HG03432 (cell line): ENCODE measurements at regions not wholly inside any gene's neighbourhood (a gene's known extent, or its start where the extent isn't known, plus 50 kb on each side); places are given as distances from the start of the nearest gene placed in this dataset.

Source experiments
- ATAC-seq: cut with Tn5 transposase; IDR thresholded peaks from one replicate; pipeline ENCODE4 v1.9.1; 2021; ENCODE audit warnings: mild to moderate bottlenecking, moderate library complexity; ENCODE audit not compliant: unreplicated experiment

DNA sequence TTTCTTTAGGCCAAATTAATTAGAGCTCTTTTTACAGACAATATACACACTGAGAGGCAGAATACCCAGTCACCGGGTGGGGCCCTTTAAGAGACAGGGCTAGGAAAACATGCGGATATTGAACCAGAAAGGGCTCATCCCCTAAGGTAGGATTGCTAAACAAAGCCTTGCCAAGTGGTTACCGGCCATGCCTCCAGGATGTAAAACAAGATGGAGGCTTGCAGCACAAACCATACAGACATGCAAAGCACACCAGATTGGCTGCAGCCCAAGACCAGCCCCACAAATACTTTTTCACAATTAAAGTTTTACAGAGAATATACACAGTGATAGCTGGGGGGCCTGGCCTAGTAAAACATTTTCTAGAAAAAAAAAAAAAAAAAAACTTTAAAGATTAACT is 210.0 kb downstream of the KLHL4 start:
- no peak for ATAC-seq

DNA sequence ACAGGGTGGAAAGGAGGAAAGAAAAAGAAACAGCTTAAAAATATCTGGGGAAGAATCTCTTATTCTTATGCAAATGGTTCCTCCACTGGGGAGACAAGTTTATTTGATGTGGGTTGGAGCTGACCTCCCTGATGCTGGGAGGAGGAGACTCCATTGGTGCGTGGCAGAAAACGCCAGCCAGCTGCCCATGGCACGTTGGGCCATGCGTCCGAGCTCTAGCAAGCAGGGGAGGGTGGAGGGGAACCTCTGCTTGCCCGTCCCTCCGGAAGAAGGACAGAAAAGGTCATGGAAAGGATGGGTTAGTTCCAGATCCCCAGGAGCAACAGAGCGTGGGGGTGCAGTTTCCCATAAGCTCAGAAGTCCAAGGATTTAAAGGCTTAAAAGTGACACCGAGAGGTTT is 210.4 kb downstream of the KLHL4 start:
- no peak for ATAC-seq

DNA sequence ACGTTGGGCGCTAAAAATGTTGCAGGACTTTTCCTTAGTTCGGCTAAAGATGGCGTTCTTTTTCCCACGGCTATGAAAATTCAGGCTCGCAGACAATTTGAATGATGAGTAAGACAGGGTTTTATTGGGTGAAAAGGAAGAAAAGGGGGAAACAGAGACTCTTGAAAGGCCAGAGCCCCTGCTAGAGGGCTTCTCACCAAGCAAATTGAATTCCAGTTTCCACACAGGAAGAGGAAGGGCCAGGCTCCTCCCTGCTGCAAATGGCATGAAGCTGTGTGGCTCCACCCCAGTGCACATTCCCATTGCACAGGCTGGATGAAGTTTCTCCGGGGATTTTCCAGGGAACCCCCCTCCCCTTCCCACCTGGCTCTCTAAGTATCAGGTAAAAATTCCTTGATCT is 210.9 kb downstream of the KLHL4 start:
- ATAC-seq, result no peak

DNA sequence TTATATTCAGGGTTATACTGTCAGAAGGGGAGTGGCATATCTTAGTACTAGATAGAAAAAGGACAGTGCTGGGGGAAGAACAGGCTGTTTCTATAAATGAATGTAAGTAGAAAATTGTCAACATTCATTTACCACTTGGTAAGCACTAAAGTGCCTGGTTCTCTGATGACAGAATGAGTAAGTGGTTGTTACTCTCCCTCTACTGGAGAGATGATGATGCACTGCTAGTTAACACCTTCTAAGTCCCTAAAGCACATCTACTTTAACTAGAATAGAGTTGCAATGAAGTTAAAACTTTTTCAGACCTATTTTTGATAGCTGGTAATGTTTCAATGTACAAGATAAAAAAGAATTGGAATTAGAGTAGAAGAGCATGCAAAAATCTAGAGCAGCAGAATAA is 214.5 kb downstream of the KLHL4 start:
- ATAC-seq, result no peak

DNA sequence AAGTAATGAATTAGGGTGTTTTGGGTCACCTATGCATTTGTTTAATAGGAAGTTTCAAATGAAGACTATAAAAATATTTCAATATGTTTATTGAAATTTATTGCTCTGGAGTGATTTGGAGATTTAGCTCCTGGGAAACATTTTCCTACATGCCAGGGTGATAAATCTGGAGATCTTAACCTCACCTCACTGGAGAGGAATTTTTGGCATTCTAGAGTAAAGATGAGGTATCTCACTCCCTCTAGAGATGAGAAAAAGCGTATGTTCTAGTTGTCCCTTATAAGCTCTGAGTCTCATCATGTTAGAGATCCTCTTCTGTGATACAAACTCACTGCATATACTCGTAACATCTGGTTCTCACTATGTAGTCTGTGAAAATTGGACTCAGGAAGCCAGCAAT is 219.0 kb downstream of the KLHL4 start:
- ATAC-seq, result no peak

DNA sequence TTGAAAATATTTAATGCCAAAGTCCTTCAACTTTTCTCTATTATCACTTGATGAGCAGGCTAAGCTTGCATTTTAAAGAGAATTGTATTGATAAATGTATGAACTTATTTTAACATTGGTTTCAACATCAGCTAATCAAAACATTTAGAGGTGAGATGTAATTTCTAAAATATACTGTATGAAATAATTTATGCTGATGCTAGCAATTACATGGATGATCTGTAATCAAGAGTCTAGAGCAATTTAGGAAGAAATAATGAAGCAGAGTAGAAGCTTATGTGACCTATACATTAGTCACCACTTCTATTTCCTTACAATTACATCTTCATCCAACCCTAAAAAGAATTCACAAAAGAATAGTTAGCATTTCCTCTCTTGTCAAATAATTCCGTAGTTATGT is 226.8 kb downstream of the KLHL4 start:
- ATAC-seq, result no peak

DNA sequence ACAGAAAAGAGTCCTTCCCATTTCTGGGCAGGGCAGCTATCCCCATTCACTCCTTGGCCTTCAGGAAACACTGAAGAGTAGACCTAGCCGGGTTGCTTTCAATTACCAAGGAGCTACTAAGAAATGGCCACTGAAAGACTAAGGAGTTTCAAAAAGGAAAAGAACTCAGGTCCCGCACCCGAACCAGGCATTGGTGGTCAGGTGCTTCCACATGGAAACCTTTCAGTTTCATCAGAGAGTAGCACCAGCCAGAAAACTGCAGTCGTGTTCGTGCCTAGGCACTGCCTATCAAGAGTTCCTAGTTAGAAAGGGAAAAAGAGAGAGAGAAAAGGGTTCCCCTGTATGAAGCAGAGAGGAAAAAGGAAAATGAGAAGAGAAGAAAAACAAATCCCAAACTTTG is 237.9 kb downstream of the KLHL4 start:
- ATAC-seq, result no peak

DNA sequence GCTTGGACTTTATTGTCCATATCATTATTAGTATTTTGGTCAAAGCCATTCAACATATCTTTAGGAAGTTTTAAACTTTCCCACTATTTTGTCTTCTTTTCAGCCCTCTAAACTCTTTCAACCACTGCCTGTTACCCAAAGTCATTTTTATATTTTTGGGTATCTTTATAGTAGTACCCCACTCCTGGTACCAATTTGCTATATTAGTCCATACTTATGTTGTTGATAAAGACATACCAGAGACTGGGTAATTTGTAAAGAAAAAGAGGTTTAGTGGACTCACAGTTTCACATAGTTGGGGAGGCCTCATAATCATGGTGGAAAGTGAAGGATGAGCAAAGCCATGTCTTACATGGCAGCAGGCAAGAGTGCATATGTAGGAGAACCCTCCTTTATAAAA is 271.4 kb downstream of the KLHL4 start:
- no peak for ATAC-seq

DNA sequence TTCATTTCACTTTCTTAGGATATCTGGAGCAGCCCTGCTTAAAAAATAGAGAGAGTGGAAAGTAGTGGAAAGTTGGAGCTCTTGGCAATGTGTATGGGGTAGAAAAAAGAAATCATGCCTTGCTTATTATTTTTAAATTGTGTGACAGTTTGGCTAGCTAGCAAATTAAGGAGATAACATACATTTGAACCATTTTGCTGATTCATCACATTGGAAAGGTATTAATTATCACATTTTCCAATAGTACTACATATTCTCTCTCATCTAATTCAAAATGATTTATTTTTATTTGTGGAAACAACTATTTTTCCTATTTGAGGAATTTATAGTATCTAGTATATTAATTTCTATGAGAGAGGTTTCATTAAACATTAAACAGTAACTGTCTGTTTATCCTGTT is 280.4 kb downstream of the KLHL4 start:
- no peak for ATAC-seq

DNA sequence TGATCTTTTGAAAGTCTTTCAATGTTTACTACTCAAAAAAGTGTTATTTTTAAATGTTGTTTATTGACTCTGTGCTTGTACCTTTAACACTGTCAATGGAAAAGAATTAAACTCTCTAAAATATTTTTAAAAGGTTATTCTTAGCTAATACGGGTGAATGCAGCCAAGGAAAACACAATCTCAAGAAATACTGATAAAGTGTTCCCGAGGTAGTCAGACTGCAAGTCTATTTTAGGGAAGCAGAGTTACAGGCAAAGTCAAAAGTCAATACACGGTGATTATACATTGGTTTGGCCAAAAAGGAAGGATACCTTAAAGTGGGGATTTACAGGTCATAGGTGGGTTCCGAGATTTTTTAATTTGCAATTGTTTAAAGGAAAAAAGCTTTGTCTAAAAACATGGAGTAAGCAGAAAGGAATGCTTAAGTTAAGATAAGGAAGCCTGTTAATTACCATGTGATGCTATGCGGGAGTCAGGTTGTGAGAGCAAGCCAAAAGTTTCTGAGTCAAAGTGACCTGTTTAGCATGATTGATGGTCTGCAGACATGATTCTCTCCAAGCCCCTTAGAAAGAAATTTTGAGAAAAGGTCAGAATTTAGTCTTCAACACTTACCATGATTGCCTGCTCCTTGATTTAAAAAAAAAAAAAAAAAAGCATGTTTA is 288.4 kb downstream of the KLHL4 start:
- no peak for ATAC-seq

DNA sequence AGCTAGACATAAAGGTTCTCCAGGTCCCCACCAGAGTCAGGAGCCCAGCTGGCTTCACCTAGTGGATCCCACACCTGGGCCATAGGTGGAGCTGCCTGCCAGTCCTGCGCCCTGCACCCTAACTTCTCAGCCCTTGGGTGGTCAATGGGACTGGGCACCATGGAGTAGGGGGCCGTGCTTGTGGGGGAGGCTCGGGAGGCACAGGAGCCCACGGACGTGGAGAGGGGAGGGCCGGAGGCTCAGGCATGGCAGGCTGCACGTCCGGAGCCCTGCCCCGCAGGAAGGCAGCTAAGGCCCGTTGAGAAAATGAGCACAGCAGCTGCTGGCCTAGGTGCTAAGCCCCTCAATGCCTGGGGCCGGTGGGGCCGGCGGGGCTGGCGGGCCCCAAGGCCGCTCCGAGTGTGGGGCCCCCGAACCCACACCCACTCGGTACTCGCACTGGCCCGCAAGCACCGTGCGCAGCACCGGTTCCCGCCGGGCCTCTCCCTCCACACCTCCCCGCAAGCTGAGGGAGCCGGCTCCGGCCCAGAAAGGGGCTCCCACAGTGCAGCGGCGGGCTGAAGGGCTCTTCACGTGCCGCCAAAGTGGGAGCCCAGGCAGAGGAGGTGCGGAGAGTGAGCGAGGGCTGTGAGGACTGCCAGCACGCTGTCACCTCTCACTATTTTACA is 291.1 kb downstream of the KLHL4 start:
- no peak for ATAC-seq

DNA sequence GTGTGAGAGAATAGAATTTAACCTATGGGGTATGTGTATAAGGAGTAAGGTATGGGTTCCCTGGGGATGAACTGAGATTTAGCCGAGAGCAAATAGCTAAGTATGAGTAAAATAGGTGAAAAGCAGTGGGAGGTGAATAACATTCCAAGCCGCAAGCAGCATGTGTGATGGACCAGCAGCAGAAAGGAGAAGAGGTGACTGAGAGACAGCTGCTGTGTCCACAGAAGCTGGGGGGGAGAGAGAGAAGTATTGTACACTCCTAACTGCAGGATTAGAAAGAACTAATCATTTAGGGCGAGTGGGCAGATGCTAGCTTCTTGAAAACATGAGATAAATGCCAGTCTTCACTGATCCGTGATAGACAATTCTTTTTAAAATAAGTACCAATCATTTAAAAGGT is 296.0 kb downstream of the KLHL4 start:
- no peak for ATAC-seq

DNA sequence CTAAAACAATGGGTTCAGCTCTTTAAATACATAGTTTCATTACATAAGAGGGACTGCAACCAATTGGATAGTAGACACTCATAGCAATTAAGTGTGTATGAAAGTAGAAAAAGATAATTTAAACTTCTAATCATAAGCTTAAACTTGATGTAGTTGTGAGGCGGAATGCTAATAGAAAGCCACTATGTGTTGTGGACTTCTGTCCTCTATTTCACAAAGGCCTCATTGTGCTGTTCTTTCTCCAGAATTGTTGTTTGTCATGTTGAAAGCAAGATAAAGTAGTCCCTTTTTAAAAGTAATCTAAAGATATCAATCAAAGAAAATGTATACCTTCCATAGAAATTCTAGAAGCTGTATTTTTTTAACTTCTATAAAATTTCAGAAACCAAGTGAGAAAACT is 329.4 kb downstream of the KLHL4 start:
- ATAC-seq, result no peak

DNA sequence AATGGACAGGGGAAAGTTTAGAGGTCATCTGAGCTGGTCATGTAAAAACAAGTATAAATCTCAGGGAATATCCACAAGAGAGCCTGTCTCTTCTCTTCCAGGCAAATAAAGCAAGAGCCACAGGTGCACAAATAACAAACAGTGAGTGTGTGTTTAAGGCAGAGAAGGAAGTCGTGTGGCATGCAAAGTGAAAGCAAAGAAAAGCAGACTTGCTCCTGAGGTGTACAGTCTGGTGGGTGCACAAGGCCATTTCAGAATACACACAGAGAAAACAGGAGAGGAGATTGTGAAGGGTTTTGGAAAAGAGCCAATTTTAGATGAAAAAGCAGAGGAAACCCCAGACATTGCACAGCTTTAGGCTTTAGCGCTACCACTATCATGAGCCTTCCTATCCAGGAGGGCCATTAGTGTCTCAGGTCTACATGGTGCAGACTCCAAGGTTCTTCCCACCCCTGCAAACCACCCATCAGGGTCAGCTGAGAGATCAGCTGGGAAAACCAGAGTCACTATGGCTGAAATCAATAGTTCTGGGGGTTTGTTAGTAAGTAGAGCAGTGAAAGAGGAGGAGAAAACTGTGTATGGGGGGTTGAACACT is 355.8 kb downstream of the KLHL4 start:
- peak; percentile 84 for ATAC-seq

DNA sequence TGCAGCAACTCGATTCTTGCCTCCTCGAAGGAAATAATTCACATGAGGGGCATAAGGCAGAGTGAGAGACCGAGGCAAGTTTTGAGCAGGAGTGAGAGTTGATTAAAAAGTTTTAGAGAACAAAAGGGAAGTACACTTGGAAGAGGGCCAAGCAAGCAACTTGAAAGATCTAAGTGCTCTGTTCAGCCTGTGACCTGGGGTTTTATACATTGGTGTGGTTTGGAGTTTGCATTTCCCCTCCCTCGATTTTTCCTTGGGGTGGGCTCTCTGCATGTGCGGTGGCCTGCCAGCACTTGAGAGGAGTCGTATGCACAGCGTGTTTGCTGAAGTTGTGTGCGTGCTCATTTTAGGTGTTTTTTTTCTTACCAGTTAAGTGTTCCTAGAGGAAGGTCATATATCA is 356.4 kb downstream of the KLHL4 start:
- peak; percentile 54 for ATAC-seq

DNA sequence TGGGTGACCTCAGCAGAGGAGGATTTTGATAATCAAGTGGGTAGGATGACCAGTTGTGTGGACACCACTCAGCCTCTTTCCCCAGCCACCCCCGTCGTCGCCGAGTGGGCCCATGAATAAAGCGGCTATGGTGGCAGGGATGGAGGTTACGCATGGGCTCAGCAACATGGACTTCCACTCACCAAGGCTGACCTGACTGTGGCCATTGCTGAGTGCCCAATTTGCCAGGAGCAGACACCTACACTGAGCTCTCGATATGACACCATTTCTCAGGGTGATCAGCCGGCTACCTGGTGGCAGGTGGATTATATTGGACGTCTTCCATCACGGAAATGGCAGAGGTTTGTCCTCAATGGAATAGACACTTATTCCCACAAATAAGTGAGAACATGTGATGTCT is 361.3 kb downstream of the KLHL4 start:
- ATAC-seq, result no peak

DNA sequence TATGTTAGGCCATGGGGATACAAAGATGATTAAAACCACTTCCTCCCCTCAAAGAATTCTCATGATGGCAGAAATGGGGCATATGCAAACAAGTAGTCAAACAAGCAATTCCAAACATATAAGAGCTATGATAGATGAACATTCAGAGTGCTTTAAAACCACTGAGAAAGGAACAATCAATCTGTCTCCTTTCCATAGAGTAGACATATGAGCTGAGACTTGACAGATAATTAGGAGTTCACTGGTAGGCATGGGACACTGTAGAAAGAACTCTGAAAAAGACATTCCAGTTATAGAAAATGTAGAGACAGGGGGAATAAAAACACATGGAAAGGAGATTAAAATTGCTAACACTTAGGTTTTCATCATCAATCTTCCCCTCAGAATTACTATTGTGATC is 372.8 kb downstream of the KLHL4 start:
- no peak for ATAC-seq

DNA sequence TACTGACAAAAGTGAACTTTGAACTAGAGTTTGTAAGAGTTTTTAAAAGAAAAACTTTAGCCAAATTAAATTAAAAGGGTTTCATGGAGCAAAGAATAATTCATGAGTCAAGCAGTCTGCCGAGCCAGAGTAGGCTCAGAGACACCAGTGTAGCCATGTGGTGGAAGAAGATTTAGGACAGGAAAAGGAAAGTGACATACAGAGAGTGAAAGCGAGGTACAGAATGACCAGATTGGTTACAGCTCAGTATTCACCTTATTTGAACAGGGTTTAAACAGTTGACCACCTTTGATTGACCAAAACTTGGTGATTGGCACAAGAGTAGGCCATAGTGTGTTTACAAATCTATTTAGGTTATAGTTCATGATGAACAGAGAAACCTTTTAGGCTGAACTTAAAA is 377.8 kb downstream of the KLHL4 start:
- ATAC-seq, result peak; percentile 40

DNA sequence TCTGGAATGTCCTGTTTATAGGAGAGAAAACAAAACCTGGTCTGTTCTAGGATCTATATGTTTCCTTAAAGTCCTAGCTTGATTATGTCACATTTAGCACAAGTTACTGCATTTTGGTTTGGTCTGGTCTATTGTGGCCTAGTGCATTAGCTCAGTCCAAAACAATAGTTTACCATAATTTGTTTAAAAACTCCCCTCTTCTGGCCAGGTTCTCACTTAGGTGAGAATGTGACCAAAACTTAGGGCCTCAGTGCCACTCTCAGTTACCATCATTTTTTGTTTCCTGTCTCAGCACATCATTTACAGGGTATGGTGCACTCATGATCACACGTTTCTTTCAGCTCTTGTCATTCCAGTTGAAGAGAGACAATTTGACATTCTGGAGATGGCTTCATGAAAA is 378.5 kb downstream of the KLHL4 start:
- no peak for ATAC-seq

DNA sequence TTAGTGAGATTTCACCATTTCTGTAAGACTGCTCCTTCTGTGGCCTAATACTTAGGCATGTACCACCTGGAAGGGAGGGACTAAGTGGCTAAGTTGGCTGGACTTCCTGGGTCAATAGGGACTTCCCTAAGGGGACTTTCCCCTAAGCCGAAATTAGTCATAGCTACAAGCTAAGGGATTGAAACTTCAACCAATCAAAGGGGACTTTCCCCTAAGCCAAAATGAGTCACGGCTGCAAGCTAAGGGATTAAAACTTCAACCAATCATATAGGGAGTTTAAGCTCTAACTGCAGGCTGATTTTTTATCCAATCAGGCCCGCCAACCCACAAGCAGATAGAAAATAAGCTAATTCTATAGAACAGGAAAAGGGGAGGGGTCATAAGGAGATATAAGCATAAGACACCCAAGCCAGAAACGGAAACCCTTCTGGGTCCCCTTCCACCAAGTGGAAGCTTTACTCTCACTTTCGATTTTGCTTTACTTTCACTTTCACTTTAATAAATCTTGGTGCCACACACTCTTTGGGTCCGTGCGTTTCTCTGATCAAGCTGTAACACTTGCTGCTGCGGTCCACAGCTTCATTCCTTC is 382.8 kb downstream of the KLHL4 start:
- ATAC-seq, result peak; percentile 89

DNA sequence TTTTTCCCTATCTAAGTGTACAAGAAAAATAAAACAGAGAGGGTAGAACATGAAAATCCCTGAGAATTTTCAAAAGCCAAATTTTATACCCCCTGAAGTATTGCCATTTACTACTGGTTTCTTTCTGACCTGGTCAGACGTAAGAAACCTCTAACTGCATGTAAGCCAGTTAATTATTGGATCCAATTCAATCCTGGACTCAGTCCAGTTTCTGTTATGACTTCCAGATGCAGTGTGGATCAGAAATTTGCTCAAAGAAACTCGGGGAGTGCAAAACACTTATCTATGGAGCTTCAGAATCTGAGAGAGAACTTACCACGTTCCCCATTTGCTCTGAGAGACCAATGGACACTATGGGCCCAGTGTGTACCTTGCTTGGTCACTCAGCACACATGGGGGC is 383.5 kb downstream of the KLHL4 start:
- no peak for ATAC-seq

DNA sequence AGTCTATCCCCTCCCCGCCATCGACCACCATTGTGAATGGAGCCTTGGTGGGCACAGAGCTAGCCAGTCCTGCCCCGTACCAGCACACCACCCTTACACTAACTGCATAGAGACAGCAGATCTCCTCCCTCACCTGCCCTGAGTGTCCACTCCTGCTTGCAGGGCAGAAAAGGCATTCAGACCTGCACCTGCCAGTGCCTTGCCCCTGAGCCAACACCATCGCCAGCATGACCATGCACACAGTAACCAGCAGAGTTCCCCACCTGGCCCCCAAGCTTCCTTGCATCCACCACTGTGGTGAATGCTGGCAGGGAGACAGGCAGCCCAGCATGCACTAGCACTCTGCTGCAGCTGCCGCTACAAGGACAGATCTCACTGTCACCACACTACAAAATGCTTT is 397.1 kb downstream of the KLHL4 start:
- no peak for ATAC-seq
